NB4 (cell line): ENCODE measurements at regions not wholly inside any gene's neighbourhood (a gene's known extent, or its start where the extent isn't known, plus 50 kb on each side); places are given as distances from the start of the nearest gene placed in this dataset.
A peak's percentile ranks its signal among the peaks of the same experiment; 100 is the strongest.

Experiments
- DNase-seq: peaks from one replicate; pipeline ENCODE4 v3.0.0; 2010; ENCODE audit warnings: low read depth
- H3K4me3 ChIP-seq: one replicate; pipeline ENCODE4 v1.5.1; 2011; ENCODE audit warnings: mild to moderate bottlenecking, low read depth, low read length, moderate library complexity
- MYC ChIP-seq: IDR thresholded peaks from 2 replicates; pipeline ENCODE4 v1.6.1; 2011; ENCODE audit warnings: low read depth, low read length
- POLR2A ChIP-seq: IDR thresholded peaks from 2 replicates; pipeline ENCODE4 v1.6.1; 2011; ENCODE audit warnings: mild to moderate bottlenecking; ENCODE audit not compliant: insufficient read length; ENCODE audit errors: extremely low read depth
- TF ChIP-seq, protein P1 (sequence below): IDR thresholded peaks from one replicate; pipeline ENCODE4 v1.5.1; 2012; ENCODE audit warnings: low read depth, low read length
- TF ChIP-seq, protein P2 (sequence below): IDR thresholded peaks from 2 replicates; pipeline ENCODE4 v1.6.1; 2011; ENCODE audit warnings: low read depth, low read length

DNA sequence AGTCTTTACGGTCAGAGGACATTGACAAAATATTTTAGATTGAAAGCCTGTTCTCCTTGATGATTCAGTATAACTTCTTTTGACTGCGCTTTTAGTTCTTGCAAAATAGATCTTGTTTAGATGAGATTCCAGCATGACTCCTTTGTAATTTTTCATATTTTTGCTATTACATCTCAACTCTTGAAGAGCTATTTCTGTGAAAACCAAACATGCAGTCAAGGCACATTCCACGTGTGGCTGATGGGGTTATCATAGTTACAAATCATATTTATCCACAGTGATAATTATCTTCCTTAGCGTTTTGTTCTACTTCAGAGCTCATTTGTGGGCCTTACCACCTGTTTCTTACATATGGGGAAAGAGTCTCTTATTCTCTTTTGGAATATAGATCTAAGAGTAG is 238.8 kb upstream of the DMRT1 start:
- TF ChIP-seq POLR2A (no peak), MYC (no peak)
- TF ChIP-seq, protein P1, sequence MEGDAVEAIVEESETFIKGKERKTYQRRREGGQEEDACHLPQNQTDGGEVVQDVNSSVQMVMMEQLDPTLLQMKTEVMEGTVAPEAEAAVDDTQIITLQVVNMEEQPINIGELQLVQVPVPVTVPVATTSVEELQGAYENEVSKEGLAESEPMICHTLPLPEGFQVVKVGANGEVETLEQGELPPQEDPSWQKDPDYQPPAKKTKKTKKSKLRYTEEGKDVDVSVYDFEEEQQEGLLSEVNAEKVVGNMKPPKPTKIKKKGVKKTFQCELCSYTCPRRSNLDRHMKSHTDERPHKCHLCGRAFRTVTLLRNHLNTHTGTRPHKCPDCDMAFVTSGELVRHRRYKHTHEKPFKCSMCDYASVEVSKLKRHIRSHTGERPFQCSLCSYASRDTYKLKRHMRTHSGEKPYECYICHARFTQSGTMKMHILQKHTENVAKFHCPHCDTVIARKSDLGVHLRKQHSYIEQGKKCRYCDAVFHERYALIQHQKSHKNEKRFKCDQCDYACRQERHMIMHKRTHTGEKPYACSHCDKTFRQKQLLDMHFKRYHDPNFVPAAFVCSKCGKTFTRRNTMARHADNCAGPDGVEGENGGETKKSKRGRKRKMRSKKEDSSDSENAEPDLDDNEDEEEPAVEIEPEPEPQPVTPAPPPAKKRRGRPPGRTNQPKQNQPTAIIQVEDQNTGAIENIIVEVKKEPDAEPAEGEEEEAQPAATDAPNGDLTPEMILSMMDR: no peak
- TF ChIP-seq, protein P2, sequence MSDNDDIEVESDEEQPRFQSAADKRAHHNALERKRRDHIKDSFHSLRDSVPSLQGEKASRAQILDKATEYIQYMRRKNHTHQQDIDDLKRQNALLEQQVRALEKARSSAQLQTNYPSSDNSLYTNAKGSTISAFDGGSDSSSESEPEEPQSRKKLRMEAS: no peak
- H3K4me3 ChIP-seq: no peak overlapping the region
- DNase-seq: no peak

GRCh38 chr9:603126-603525 is 238.4 kb upstream of the DMRT1 start:
- TF ChIP-seq, protein P2: no peak
- H3K4me3 ChIP-seq: no peak overlapping the region
- no peak for DNase-seq

DNA sequence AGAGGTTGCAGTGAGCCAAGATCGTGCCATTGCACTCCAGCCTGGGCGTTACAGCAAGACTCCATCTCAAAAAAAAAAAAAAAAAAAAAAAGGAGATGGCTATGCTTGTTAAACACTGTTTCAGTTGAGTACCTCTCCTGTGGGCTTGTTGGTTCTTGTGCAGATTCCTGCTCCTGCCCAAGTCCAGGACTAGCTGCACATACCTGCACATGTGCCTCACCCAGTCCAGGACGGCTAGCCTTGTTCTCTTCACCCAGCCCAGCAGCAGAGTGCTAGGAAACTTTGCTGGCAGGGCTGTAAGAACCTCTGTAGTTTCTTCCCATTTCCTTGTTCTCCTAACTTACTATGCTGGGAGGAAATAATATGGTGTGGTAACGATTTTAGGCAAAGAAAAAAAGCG is 234.1 kb upstream of the DMRT1 start:
- no peak for DNase-seq
- H3K4me3 ChIP-seq: no peak overlapping the region
- TF ChIP-seq, protein P1: no peak
- TF ChIP-seq POLR2A (no peak), MYC (no peak)
- TF ChIP-seq, protein P2: no peak

- DNase-seq: peak; percentile 100
- peak overlapping the region; percentile 37 for H3K4me3 ChIP-seq
- TF ChIP-seq, protein P2: peak; percentile 88
- no peak for TF ChIP-seq POLR2A
- TF ChIP-seq MYC: peak; percentile 95
- TF ChIP-seq, protein P1: peak; percentile 95
Observed at GRCh38 chr9:613771-614347, 227.6 kb upstream of the DMRT1 start.

- peak; percentile 97 for DNase-seq
- peak overlapping the region; percentile 37 for H3K4me3 ChIP-seq
- TF ChIP-seq, protein P1: peak; percentile 5
- TF ChIP-seq, protein P2: peak; percentile 85
- TF ChIP-seq MYC: peak; percentile 84
- no peak for TF ChIP-seq POLR2A
Observed at GRCh38 chr9:614431-614830, 227.1 kb upstream of the DMRT1 start.

DNA sequence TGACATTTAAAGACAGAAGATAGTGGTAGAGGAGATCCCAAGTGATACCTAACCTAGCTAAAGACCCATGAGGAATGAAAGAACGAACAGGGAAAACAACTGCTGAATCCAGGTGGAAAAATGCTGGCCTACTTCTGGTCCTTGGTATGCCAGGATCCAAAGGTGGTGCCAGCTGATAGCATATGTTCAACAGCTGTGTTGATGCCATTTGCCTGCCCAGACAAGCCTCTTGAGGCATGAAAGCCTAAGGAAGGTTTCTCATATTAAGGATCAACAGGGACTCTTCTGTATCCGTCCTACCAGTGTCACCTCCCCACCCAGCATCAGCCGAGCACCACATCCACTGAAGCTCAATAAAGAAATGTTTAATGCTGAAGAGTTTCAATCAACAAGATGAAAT is 225.7 kb upstream of the DMRT1 start:
- TF ChIP-seq, protein P2: no peak
- no peak for TF ChIP-seq MYC
- TF ChIP-seq, protein P1: no peak

More for the DNA sequence above, 225.7 kb upstream of the DMRT1 start:
- no peak for DNase-seq
- H3K4me3 ChIP-seq: no peak overlapping the region
